ENCODE measurements at regions not wholly inside any gene's neighbourhood (a gene's known extent, or its start where the extent isn't known, plus 50 kb on each side); places are given as distances from the start of the nearest gene placed in this dataset.
"Not testable (repeated sequence)": the region's sequence is repeated elsewhere in the genome, so short reads cannot be mapped to it uniquely, and the experiment has no call there.

GRCh38 chr17:13851889-13852288 lies 217.4 kb upstream of the COX10 start:
- no peak for TF ChIP-seq CTCF (IDR thresholded peaks at IDR 0.05; ENCODE audit: insufficient read depth, low read length, severe bottlenecking)
- Histone ChIP-seq H3K36me3 (ENCODE audit: control insufficient read depth, insufficient read depth, low read length) (no peaks in the 10 kb centered on the region), H3K4me3 (ENCODE audit: low read depth, low read length) (no peak overlapping the region), H3K27me3 (ENCODE audit: control insufficient read depth, insufficient read depth, low read length) (no peaks in the 10 kb centered on the region)
- FAIRE-seq (no peak), DNase-seq (ENCODE audit: low read depth) (no peak)

- not testable (repeated sequence) for FAIRE-seq; H3K4me3 ChIP-seq (ENCODE audit: low read depth, low read length); H3K27me3 ChIP-seq (ENCODE audit: control insufficient read depth, insufficient read depth, low read length); H3K36me3 ChIP-seq (ENCODE audit: control insufficient read depth, insufficient read depth, low read length); DNase-seq (ENCODE audit: low read depth)
Measured at GRCh38 chr17:13855730-13856129, 213.6 kb upstream of the COX10 start.

GRCh38 chr17:13862346-13862745 lies 207.0 kb upstream of the COX10 start:
- no peaks in the 10 kb centered on the region for H3K27me3 ChIP-seq (ENCODE audit: control insufficient read depth, insufficient read depth, low read length)
- no peak overlapping the region for H3K4me3 ChIP-seq (ENCODE audit: low read depth, low read length)
- H3K36me3 ChIP-seq (ENCODE audit: control insufficient read depth, insufficient read depth, low read length), result no peaks in the 10 kb centered on the region
- no peak for TF ChIP-seq CTCF (IDR thresholded peaks at IDR 0.05; ENCODE audit: insufficient read depth, low read length, severe bottlenecking)
- DNase-seq (ENCODE audit: low read depth), result no peak
- no peak for FAIRE-seq

GRCh38 chr17:13863436-13863835 lies 205.9 kb upstream of the COX10 start:
- Histone ChIP-seq H3K36me3 (ENCODE audit: control insufficient read depth, insufficient read depth, low read length) (no peaks in the 10 kb centered on the region), H3K4me3 (ENCODE audit: low read depth, low read length) (no peak overlapping the region), H3K27me3 (ENCODE audit: control insufficient read depth, insufficient read depth, low read length) (no peaks in the 10 kb centered on the region)
- FAIRE-seq (no peak), DNase-seq (ENCODE audit: low read depth) (no peak)
- no peak for TF ChIP-seq CTCF (IDR thresholded peaks at IDR 0.05; ENCODE audit: insufficient read depth, low read length, severe bottlenecking)

GRCh38 chr17:13864521-13864920 lies 204.8 kb upstream of the COX10 start:
- Histone ChIP-seq H3K4me3 (ENCODE audit: low read depth, low read length) (no peak overlapping the region), H3K36me3 (ENCODE audit: control insufficient read depth, insufficient read depth, low read length) (no peaks in the 10 kb centered on the region), H3K27me3 (ENCODE audit: control insufficient read depth, insufficient read depth, low read length) (no peaks in the 10 kb centered on the region)
- no peak for FAIRE-seq
- peak; percentile 10 for DNase-seq (ENCODE audit: low read depth)
- no peak for TF ChIP-seq CTCF (IDR thresholded peaks at IDR 0.05; ENCODE audit: insufficient read depth, low read length, severe bottlenecking)

- TF ChIP-seq CTCF (IDR thresholded peaks at IDR 0.05; ENCODE audit: insufficient read depth, low read length, severe bottlenecking), result no peak
- FAIRE-seq, result no peak
- Histone ChIP-seq H3K27me3 (ENCODE audit: control insufficient read depth, insufficient read depth, low read length) (no peaks in the 10 kb centered on the region), H3K4me3 (ENCODE audit: low read depth, low read length) (no peak overlapping the region), H3K36me3 (ENCODE audit: control insufficient read depth, insufficient read depth, low read length) (no peaks in the 10 kb centered on the region)
- no peak for DNase-seq (ENCODE audit: low read depth)
Measured at GRCh38 chr17:13865650-13866049, 203.7 kb upstream of the COX10 start.

All from bronchial epithelial cell (primary cell).